ENCODE measurements at regions not wholly inside any gene's neighbourhood (a gene's known extent, or its start where the extent isn't known, plus 50 kb on each side); places are given as distances from the start of the nearest gene placed in this dataset.

DNA sequence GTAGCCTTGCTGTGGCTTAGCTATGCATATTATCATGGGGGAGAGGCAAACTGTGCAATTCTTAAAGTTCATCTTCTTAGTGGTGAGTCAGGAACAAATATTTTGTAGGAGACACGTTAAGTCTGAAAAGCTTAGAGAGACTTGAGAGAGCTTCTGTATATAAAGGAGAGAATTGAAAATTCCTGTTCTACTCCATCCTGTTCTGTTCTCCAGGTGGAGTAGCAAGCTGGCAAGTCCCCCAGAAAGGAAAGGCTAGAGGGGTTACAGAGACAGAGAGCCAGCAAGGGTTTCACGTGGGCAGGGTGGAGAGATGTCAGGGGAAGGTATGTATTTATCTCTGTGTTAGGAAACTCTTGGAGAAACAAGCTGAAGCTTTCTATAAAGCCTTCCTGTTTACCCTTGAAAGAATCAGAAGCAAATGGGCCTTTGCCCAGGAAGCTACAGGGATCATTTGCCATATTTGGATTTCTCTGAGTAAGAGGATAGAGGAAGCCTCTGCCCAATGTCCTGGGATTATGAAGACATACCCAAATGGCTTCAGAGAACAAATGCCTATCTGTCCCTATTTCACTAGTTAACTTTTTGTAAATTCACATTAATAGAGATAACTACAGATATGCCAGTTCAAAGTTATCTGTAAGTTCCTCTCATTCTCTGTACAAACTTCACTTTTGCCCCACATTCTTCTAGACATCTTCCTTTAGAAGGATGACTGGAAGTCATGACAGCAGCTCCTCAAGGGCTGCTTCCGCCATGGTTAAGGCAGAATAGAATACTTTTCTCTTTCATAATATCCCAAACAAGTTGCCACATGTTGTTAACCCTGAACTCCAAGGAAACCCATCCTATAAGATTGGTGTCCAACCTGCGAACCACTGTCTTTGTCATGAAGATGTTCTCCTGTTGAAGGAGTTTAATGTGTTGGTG lies 126.7 kb upstream of the NEDD9 start:
- no peak for DNase-seq (ENCODE audit: low spot score in 2 of 2)
- WGBS, 2 donors, result 80 to 81% methylated on average over 4 of the region's 4 CpGs
- H3K27me3 ChIP-seq, result no peaks in the 10 kb centered on the region
- no peaks in the 10 kb centered on the region for H3K9me3 ChIP-seq
- TF ChIP-seq, protein P1, sequence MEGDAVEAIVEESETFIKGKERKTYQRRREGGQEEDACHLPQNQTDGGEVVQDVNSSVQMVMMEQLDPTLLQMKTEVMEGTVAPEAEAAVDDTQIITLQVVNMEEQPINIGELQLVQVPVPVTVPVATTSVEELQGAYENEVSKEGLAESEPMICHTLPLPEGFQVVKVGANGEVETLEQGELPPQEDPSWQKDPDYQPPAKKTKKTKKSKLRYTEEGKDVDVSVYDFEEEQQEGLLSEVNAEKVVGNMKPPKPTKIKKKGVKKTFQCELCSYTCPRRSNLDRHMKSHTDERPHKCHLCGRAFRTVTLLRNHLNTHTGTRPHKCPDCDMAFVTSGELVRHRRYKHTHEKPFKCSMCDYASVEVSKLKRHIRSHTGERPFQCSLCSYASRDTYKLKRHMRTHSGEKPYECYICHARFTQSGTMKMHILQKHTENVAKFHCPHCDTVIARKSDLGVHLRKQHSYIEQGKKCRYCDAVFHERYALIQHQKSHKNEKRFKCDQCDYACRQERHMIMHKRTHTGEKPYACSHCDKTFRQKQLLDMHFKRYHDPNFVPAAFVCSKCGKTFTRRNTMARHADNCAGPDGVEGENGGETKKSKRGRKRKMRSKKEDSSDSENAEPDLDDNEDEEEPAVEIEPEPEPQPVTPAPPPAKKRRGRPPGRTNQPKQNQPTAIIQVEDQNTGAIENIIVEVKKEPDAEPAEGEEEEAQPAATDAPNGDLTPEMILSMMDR (IDR thresholded peaks at IDR 0.05), result no peak
- TF ChIP-seq POLR2A (IDR thresholded peaks at IDR 0.05) (no peak), EP300 (IDR thresholded peaks at IDR 0.05) (no peak)
- peaks cover 0 to 25% (median 9%) of the 10 kb centered on the region in 4 donors for H3K4me1 ChIP-seq
- H3K4me3 ChIP-seq, result no peak overlapping the region
- H3K36me3 ChIP-seq, result no peaks in the 10 kb centered on the region
- peak overlapping the region in 2 of 4 donors; percentile 10 to 72 for H3K27ac ChIP-seq

DNA sequence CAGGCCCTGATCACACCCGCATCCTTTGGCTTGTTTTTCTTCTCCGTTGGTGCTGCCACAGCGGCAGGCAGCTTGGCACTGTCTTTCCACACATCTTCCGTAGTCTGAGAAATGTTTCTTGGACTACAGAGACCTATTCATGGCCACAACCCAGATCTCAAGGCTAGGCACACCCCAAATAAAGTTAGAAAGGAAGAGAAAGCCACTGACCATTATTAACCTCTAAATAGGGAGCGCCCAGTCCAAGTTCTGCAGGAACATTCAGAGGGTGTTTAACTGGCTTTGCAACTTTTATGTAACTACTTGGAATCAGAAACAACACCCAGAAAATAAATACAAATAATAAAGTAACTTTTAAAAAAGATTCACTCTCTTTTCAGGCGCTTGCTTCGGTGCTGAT lies 124.8 kb upstream of the NEDD9 start:
- 80 to 86% methylated on average over 7 of the region's 7 CpGs for WGBS, 2 donors
- DNase-seq (ENCODE audit: low spot score in 2 of 2), result no peak
- Histone ChIP-seq H3K27ac (peak overlapping the region; percentile 30 to 78 (median 64)), H3K4me3 (no peak overlapping the region), H3K4me1 (peaks cover 0 to 30% (median 9%) of the 10 kb centered on the region in 4 donors), H3K9me3 (no peaks in the 10 kb centered on the region), H3K27me3 (no peaks in the 10 kb centered on the region), H3K36me3 (no peaks in the 10 kb centered on the region)
- TF ChIP-seq, protein P1 (IDR thresholded peaks at IDR 0.05), result no peak
- TF ChIP-seq EP300 (IDR thresholded peaks at IDR 0.05), result no peak
- TF ChIP-seq POLR2A (IDR thresholded peaks at IDR 0.05), result no peak

DNA sequence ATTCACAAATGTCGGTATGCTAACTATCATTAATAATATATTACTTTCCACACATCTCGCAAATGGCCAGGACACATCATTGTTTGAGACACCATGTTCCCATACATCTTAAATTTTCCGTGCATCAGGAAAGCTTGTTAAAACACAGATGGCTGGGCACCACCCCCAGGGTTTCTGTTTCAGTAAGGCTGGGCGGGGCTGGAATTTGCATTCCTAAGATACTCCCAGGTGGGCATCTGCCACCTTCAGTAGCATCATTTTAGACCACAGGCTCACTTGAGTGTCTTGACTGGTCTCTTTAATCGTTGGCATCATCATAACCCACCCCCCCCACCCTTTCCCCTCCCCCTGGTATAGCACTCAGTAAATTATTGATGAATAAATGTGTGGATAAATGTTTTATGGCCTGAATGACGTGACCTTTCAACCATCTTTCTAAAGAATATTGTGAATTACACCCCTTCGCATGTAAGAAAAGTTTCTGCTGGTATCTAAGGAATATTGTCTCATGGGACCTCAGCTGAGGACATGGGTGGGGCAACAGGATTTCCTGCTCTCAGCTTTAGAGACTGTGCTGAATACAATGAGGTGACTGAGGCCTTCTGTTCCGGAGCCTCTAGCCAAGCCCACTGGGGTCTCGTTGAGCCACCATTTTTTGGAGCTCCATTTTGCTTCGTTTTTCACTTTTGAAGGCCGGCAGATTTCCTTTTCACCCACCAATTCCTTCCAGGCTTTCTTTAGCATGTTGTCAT lies 124.1 kb upstream of the NEDD9 start:
- Histone ChIP-seq H3K36me3 (no peaks in the 10 kb centered on the region), H3K27me3 (no peaks in the 10 kb centered on the region), H3K4me1 (peaks cover 0 to 30% (median 9%) of the 10 kb centered on the region in 4 donors), H3K4me3 (no peak overlapping the region), H3K27ac (peak overlapping the region; percentile 30 to 78 (median 64)), H3K9me3 (no peaks in the 10 kb centered on the region)
- 72 to 73% methylated on average over 11 of the region's 11 CpGs for WGBS, 2 donors
- DNase-seq (ENCODE audit: low spot score in 2 of 2), result no peak
- TF ChIP-seq, protein P1 (IDR thresholded peaks at IDR 0.05), result no peak
- TF ChIP-seq EP300 (IDR thresholded peaks at IDR 0.05) (peak; percentile 13 to 28), POLR2A (IDR thresholded peaks at IDR 0.05) (no peak)

DNA sequence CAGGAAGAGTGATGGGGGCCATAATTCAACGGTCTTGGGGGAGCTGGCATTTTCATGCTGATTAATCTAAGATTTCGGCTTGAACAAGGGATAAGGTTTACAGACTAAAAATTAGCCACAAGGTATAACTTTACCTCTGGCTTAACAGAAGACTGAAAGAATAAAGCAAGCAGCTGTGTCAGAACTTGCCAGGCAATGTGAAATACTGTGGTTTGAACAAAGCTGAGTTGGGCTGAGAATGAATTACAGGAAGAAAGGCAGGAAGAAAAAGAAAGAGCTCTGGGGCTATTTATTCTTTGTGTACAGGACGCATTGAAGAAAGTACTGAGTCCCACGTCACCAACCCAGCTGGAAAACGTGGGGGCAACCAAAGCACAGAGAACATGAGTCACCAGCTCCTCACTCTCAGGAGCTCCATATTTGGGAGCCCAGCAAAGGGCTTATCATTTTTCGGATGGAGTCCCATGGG lies 121.5 kb upstream of the NEDD9 start:
- H3K4me1 ChIP-seq, result peaks cover 0 to 30% (median 9%) of the 10 kb centered on the region in 4 donors
- WGBS, 2 donors, result 31 to 43% methylated on average over 6 of the region's 6 CpGs
- H3K27me3 ChIP-seq, result no peaks in the 10 kb centered on the region
- H3K27ac ChIP-seq, result peak overlapping the region in 3 of 4 donors; percentile 7 to 78 (median 72)
- no peak overlapping the region for H3K4me3 ChIP-seq
- no peaks in the 10 kb centered on the region for H3K36me3 ChIP-seq
- peak in 1 of 2 donors; percentile 53 for DNase-seq (ENCODE audit: low spot score in 2 of 2)
- H3K9me3 ChIP-seq, result no peaks in the 10 kb centered on the region
- TF ChIP-seq EP300 (IDR thresholded peaks at IDR 0.05) (peak in 1 of 2 donors; percentile 76), POLR2A (IDR thresholded peaks at IDR 0.05) (no peak)
- TF ChIP-seq, protein P1 (IDR thresholded peaks at IDR 0.05), result no peak
